ENCODE measurements at regions not wholly inside any gene's neighbourhood (a gene's known extent, or its start where the extent isn't known, plus 50 kb on each side); places are given as distances from the start of the nearest gene placed in this dataset.

- H3K36me3 ChIP-seq: no peaks in the 10 kb centered on the region
- 69 to 89% (median 79%) methylated on average over 1 of the region's 1 CpG for WGBS, 5 donors
- DNase-seq: no peak
- no peak overlapping the region for H3K4me3 ChIP-seq
- intact Hi-C loops (cut with DNase I; ENCODE audit: low total_unique reads): no loop called here
- no peaks in the 10 kb centered on the region for H3K4me1 ChIP-seq
- H3K27me3 ChIP-seq (replicated peaks in 1 of 7): no peaks in the 10 kb centered on the region
- no peaks in the 10 kb centered on the region for H3K9me3 ChIP-seq
- TF ChIP-seq POLR2AphosphoS5 (IDR thresholded peaks at IDR 0.05) (no peak), POLR2A (IDR thresholded peaks at IDR 0.05) (no peak)
- H3K27ac ChIP-seq: no peak overlapping the region
These were observed 184.9 kb downstream of the DUSP10 start for GRCh38 chr1:221557013-221557412.

GRCh38 chr1:221558396-221558795 is 183.5 kb downstream of the DUSP10 start:
- DNase-seq: no peak
- WGBS, 5 donors: 36 to 53% (median 46%) methylated on average over 2 of the region's 2 CpGs
- Histone ChIP-seq H3K9me3 (no peaks in the 10 kb centered on the region), H3K36me3 (no peaks in the 10 kb centered on the region), H3K4me1 (no peaks in the 10 kb centered on the region), H3K27me3 (replicated peaks in 1 of 7) (no peaks in the 10 kb centered on the region), H3K4me3 (no peak overlapping the region), H3K27ac (no peak overlapping the region)
- intact Hi-C loops (cut with DNase I; ENCODE audit: low total_unique reads): no loop called here
- TF ChIP-seq CTCF (IDR thresholded peaks at IDR 0.05 in 8 of 11, conservative IDR thresholded peaks at IDR 0.05 in 3 of 11) (no peak), POLR2AphosphoS5 (IDR thresholded peaks at IDR 0.05) (no peak)

- H3K36me3 ChIP-seq: no peaks in the 10 kb centered on the region
- no peak overlapping the region for H3K27ac ChIP-seq
- WGBS, 5 donors: 64 to 87% (median 77%) methylated on average over 4 of the region's 4 CpGs
- no peak for DNase-seq
- intact Hi-C loops (cut with DNase I; ENCODE audit: low total_unique reads): no loop called here
- no peak overlapping the region for H3K4me3 ChIP-seq
- no peak for TF ChIP-seq CTCF (IDR thresholded peaks at IDR 0.05 in 8 of 11, conservative IDR thresholded peaks at IDR 0.05 in 3 of 11)
- TF ChIP-seq POLR2AphosphoS5 (IDR thresholded peaks at IDR 0.05): no peak
- no peak for TF ChIP-seq POLR2A (IDR thresholded peaks at IDR 0.05)
- no peaks in the 10 kb centered on the region for H3K9me3 ChIP-seq
- H3K27me3 ChIP-seq (replicated peaks in 1 of 7): no peaks in the 10 kb centered on the region
- H3K4me1 ChIP-seq: no peaks in the 10 kb centered on the region
These were observed 182.0 kb downstream of the DUSP10 start for GRCh38 chr1:221559911-221560310.

DNA sequence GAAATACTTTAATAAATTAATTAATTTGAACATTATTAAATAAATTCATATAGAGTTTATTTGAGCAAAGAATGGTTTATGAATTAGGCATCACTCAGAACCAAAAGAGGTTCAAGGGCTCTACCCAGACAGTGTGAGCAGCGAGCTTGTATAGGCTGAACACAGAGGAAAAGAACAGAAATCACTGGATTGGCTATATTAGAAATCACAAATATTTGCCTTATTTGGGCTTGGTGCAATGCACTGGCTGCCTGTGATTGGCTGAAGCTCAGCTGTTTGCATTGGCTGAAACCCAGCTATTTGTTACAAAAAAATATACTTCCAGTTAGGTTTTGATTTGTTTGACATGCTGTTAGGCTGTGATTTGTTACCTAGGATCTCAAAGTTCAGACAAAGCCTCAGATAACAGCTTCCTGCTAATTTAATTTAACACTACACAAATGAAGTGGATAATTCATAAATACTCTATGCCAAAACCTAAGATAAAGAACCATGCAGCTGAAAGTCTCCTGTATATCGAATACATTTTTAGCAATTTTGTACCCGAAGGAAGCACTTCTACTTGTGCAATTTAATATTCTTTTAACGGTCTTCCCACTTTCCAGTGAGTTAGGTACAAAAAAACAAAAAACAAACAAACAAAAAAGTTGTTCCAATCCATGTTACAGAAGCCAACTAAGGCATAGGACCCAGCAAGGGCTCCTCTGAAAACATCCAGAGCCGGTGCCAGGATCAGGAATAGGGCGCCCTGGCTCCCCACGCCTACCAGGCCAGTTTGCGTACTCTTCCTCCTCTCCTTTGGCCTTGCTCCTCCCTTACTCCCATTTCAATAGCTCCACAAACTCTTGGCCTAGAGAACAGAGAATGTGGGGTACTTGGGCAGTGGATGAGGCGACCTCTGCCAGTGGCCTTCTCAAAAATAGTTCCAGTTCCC is 179.1 kb downstream of the DUSP10 start:
- intact Hi-C loops (cut with DNase I; ENCODE audit: low total_unique reads): no loop called here
- no peaks in the 10 kb centered on the region for H3K27me3 ChIP-seq (replicated peaks in 1 of 7)
- WGBS, 5 donors: 85 to 88% (median 87%) methylated on average over 9 of the region's 9 CpGs
- TF ChIP-seq POLR2AphosphoS5 (IDR thresholded peaks at IDR 0.05) (no peak), CTCF (IDR thresholded peaks at IDR 0.05 in 8 of 11, conservative IDR thresholded peaks at IDR 0.05 in 3 of 11) (no peak), POLR2A (IDR thresholded peaks at IDR 0.05) (no peak)
- no peak overlapping the region for H3K27ac ChIP-seq
- no peak overlapping the region for H3K4me3 ChIP-seq
- DNase-seq: no peak
- H3K4me1 ChIP-seq: no peaks in the 10 kb centered on the region
- H3K9me3 ChIP-seq: no peaks in the 10 kb centered on the region
- no peaks in the 10 kb centered on the region for H3K36me3 ChIP-seq

All from spleen (tissue), 11 donors.